OCI-LY3 (cell line): ENCODE measurements at regions not wholly inside any gene's neighbourhood (a gene's known extent, or its start where the extent isn't known, plus 50 kb on each side); places are given as distances from the start of the nearest gene placed in this dataset.

Experiments
- H2AFZ ChIP-seq: fragments of 200-600, 300-600 bp; shearing (Covaris generic); 2 replicates; pipeline ENCODE4 v1.6.0; 2014; ENCODE audit warnings: antibody characterized with exemption, low read depth, low read length
- H3K27ac ChIP-seq: fragments of 200-600, 300-600 bp; sonication (generic); 2 replicates; pipeline ENCODE4 v1.5.1; 2014; ENCODE audit warnings: mild to moderate bottlenecking, low read length, moderate library complexity, mixed read lengths
- H3K27me3 ChIP-seq: fragments of 200-600, 300-600 bp; sonication (generic); 2 replicates; pipeline ENCODE4 v1.6.1; 2014; ENCODE audit warnings: low read depth, low read length, mixed read lengths
- H3K36me3 ChIP-seq: fragments of 200-600, 300-600 bp; sonication (generic); replicated peaks from 2 replicates; pipeline ENCODE3; 2014; ENCODE audit warnings: low read depth, low read length, mixed read lengths
- H3K4me1 ChIP-seq: fragments of 300-600, 200-600 bp; sonication (generic); 2 replicates; pipeline ENCODE4 v1.6.1; 2014; ENCODE audit warnings: low read length, mixed read lengths
- H3K4me2 ChIP-seq: fragments of 200-600, 300-600 bp; sonication (generic); 2 replicates; pipeline ENCODE4 v1.6.1; 2014; ENCODE audit warnings: low read length, mixed read lengths
- H3K4me3 ChIP-seq: fragments of 300-600, 200-600 bp; sonication (generic); 2 replicates; pipeline ENCODE4 v1.5.1; 2014; ENCODE audit warnings: antibody characterized with exemption, mild to moderate bottlenecking, low read length, moderate library complexity
- H3K79me2 ChIP-seq: fragments of 300-600, 200-600 bp; shearing (Covaris generic); 2 replicates; pipeline ENCODE4 v1.6.1; 2014; ENCODE audit warnings: mild to moderate bottlenecking, low read length, mixed read lengths
- H3K9ac ChIP-seq: fragments of 300-600, 200-600 bp; shearing (Covaris generic); 2 replicates; pipeline ENCODE4 v1.6.0; 2014; ENCODE audit warnings: mild to moderate bottlenecking, low read length, moderate library complexity
- H3K9me3 ChIP-seq: fragments of 200-600, 300-600 bp; shearing (Covaris generic); 2 replicates; pipeline ENCODE4 v1.6.1; 2014; ENCODE audit warnings: low read length, mixed read lengths; ENCODE audit not compliant: insufficient read depth
- H4K20me1 ChIP-seq: fragments of 200-600, 300-600 bp; sonication (generic); 2 replicates; pipeline ENCODE4 v1.6.1; 2016; ENCODE audit warnings: low read length, mixed read lengths; ENCODE audit not compliant: insufficient read depth
- EZH2phosphoT487 ChIP-seq: fragments of 200-600 bp; shearing (Covaris generic); IDR thresholded peaks from 2 replicates; pipeline ENCODE4 v1.6.1; 2018; ENCODE audit warnings: antibody characterized with exemption, mixed run types, low read depth
- TF ChIP-seq, protein P1 (sequence below): fragments of 200-600, 300-600 bp; sonication (generic); IDR thresholded peaks from 2 replicates; pipeline ENCODE4 v1.5.1; 2014; ENCODE audit warnings: antibody characterized with exemption, low read length, low read depth

- Histone ChIP-seq H3K27me3 (no peaks in the 10 kb centered on the region), H3K4me2 (peak overlapping the region; percentile 31), H2AFZ (peak overlapping the region; percentile 47), H3K9ac (peak overlapping the region; percentile 10; the same call in 1 of the 2 replicates), H3K27ac (peak overlapping the region; percentile 83), H3K9me3 (peaks cover 5% of the 10 kb centered on the region; the same call in 1 of the 2 replicates), H3K4me1 (peaks cover 26% of the 10 kb centered on the region), H3K79me2 (no peaks in the 10 kb centered on the region), H3K36me3 (peaks cover 11% of the 10 kb centered on the region), H3K4me3 (peak overlapping the region; percentile 16), H4K20me1 (no peaks in the 10 kb centered on the region)
- TF ChIP-seq, protein P1, sequence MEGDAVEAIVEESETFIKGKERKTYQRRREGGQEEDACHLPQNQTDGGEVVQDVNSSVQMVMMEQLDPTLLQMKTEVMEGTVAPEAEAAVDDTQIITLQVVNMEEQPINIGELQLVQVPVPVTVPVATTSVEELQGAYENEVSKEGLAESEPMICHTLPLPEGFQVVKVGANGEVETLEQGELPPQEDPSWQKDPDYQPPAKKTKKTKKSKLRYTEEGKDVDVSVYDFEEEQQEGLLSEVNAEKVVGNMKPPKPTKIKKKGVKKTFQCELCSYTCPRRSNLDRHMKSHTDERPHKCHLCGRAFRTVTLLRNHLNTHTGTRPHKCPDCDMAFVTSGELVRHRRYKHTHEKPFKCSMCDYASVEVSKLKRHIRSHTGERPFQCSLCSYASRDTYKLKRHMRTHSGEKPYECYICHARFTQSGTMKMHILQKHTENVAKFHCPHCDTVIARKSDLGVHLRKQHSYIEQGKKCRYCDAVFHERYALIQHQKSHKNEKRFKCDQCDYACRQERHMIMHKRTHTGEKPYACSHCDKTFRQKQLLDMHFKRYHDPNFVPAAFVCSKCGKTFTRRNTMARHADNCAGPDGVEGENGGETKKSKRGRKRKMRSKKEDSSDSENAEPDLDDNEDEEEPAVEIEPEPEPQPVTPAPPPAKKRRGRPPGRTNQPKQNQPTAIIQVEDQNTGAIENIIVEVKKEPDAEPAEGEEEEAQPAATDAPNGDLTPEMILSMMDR = no peak
- no peak for TF ChIP-seq EZH2phosphoT487
These were observed 450.7 kb upstream of the ZP4 start for GRCh38 chr1:238341395-238341794.

DNA sequence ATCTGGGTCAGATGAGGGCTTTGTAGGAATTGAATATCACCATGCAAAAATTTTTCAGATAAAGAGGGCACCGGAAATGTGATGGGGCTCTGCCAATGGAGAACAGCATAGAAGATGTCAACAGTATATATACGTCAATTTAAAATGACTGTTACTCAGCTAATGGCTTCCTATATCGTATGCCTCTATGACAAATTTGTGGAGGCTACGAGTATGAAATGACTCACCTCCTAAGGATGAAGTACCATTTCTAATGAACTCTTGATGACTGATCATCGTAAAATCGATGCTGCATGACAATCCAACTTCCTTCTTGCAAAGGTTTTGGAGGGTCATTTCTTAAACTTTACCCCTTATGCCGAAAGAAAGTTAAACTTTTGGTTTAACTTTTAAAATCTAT lies 450.3 kb upstream of the ZP4 start:
- Histone ChIP-seq H3K36me3 (peaks cover 9% of the 10 kb centered on the region), H3K27ac (peak overlapping the region; percentile 83), H3K4me1 (peaks cover 26% of the 10 kb centered on the region), H3K27me3 (no peaks in the 10 kb centered on the region), H3K9me3 (0 out of 2 replicates have a peak, but pooled peaks cover 3% of the 10 kb centered on the region), H4K20me1 (no peaks in the 10 kb centered on the region), H3K9ac (no peak overlapping the region), H2AFZ (peak overlapping the region; percentile 47), H3K4me2 (peak overlapping the region; percentile 31), H3K4me3 (peak overlapping the region; percentile 16), H3K79me2 (no peaks in the 10 kb centered on the region)
- no peak for TF ChIP-seq EZH2phosphoT487
- TF ChIP-seq, protein P1 = no peak

- Histone ChIP-seq H3K9ac (no peak overlapping the region), H3K27me3 (no peaks in the 10 kb centered on the region), H3K27ac (no peak overlapping the region), H4K20me1 (no peaks in the 10 kb centered on the region), H3K9me3 (0 out of 2 replicates have a peak, but pooled peaks cover 3% of the 10 kb centered on the region), H3K4me1 (peaks cover 15% of the 10 kb centered on the region), H3K79me2 (no peaks in the 10 kb centered on the region), H3K36me3 (peaks cover 6% of the 10 kb centered on the region), H3K4me3 (no peak overlapping the region), H2AFZ (no peak overlapping the region), H3K4me2 (no peak overlapping the region)
- TF ChIP-seq EZH2phosphoT487 = no peak
- TF ChIP-seq, protein P1 = no peak
These were observed 445.8 kb upstream of the ZP4 start for GRCh38 chr1:238336531-238336930.

DNA sequence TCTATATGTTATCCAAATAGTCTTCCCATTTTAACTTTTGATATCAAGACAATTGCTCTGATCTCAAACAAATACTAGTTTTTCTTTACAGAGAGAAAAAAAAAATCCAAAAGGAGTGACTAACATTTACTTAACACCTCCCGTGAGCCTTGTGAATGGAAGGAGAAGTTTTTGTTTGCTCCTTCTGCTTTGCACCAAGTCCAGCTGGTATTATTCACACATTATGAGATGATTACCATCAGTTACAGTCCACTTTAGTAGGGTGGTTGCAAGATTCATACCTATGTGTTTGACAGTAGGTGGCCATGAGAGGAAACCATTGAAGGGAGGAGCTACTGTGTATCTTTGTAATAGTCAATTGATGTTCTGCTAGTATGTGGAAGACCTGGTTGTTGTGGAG lies 443.4 kb upstream of the ZP4 start:
- Histone ChIP-seq H2AFZ (no peak overlapping the region), H3K4me2 (no peak overlapping the region), H3K79me2 (no peaks in the 10 kb centered on the region), H3K36me3 (no peaks in the 10 kb centered on the region), H3K27me3 (no peaks in the 10 kb centered on the region), H3K27ac (no peak overlapping the region), H3K4me3 (no peak overlapping the region), H3K9me3 (0 out of 2 replicates have a peak, but pooled peaks cover 3% of the 10 kb centered on the region), H4K20me1 (no peaks in the 10 kb centered on the region), H3K4me1 (no peaks in the 10 kb centered on the region), H3K9ac (no peak overlapping the region)
- no peak for TF ChIP-seq EZH2phosphoT487
- TF ChIP-seq, protein P1 = no peak
